SK-N-SH (cell line): ENCODE measurements at regions not wholly inside any gene's neighbourhood (a gene's known extent, or its start where the extent isn't known, plus 50 kb on each side); places are given as distances from the start of the nearest gene placed in this dataset.

ENCODE experiments used
- CTCF ChIA-PET: fragments of 300-600, 350-600 bp; formaldehyde crosslinking; extraction: SDS; loops from one replicate; lab custom pipeline; 2021; lab: Yijun Ruan, JAX
- POLR2A ChIA-PET: fragments of 350-600 bp; sonication (Branson Sonifier 250); formaldehyde crosslinking; extraction: SDS; loops from one replicate; lab custom pipeline; 2020; ENCODE audit warnings: antibody characterized with exemption, inconsistent platforms; lab: Yijun Ruan, JAX
- DNase-seq: peaks from one replicate; pipeline ENCODE4 v3.0.0; 2012
- H2AFZ ChIP-seq: fragments of 200-600 bp; sonication (generic); 2 replicates; pipeline ENCODE4 v1.8.1; 2016; ENCODE audit warnings: antibody characterized with exemption, mild to moderate bottlenecking, low read depth
- H3F3A ChIP-seq: fragments of 200-600 bp; sonication (generic); replicated peaks from 2 replicates; pipeline ENCODE3; 2016; ENCODE audit warnings: antibody characterized with exemption, mild to moderate bottlenecking; ENCODE audit not compliant: insufficient read depth
- H3K27ac ChIP-seq, 2 experiments: fragments of 200-500 bp in 1 of 2; fragments of 200-600 bp in 1 of 2; sonication (Bioruptor generic) in 1 of 2; sonication (generic), shearing (Covaris generic) in 1 of 2; 2 replicates each; pipeline versions ENCODE4 v1.5.1 to v1.6.1; 2014 to 2016; ENCODE audit warnings: low read depth in 2 of 2, inconsistent platforms in 1 of 2, low read length in 1 of 2, mild to moderate bottlenecking in 1 of 2, mixed read lengths in 1 of 2
- H3K27me3 ChIP-seq: fragments of 200-600 bp; sonication (generic), shearing (Covaris generic); 2 replicates; pipeline ENCODE4 v1.6.1; 2016; ENCODE audit warnings: mixed run types; ENCODE audit not compliant: insufficient read depth
- H3K36me3 ChIP-seq, 2 experiments: fragments of 200-500 bp in 1 of 2; fragments of 200-600 bp in 1 of 2; sonication (Bioruptor generic) in 1 of 2; sonication (generic) in 1 of 2; replicated peaks in 1 of 2; 2 replicates each; pipeline versions ENCODE3 to v1.5.1; 2014 to 2016; ENCODE audit warnings: low read length in 1 of 2, mild to moderate bottlenecking in 1 of 2; ENCODE audit not compliant: insufficient read depth in 2 of 2, control insufficient read depth in 1 of 2
- H3K4me1 ChIP-seq, 2 experiments: fragments of 200-500 bp in 1 of 2; fragments of 200-600 bp in 1 of 2; sonication (Bioruptor generic) in 1 of 2; sonication (generic), shearing (Covaris generic) in 1 of 2; 2 replicates each; pipeline versions ENCODE4 v1.5.1 to v1.6.1; 2014 to 2016; ENCODE audit warnings: low read depth in 1 of 2, low read length in 1 of 2, mixed run types in 1 of 2; ENCODE audit not compliant: insufficient read depth in 2 of 2, control insufficient read depth in 1 of 2
- H3K4me2 ChIP-seq: fragments of 200-600 bp; sonication (generic), shearing (Covaris generic); 2 replicates; pipeline ENCODE4 v1.6.1; 2017; ENCODE audit warnings: mixed run types
- H3K4me3 ChIP-seq, 2 experiments: fragments of 200-500 bp in 1 of 2; fragments of 200-600 bp in 1 of 2; sonication (Bioruptor generic) in 1 of 2; sonication (generic), shearing (Covaris generic) in 1 of 2; 2 replicates each; pipeline versions ENCODE4 v1.5.1 to v1.8.1; 2014 to 2016; ENCODE audit warnings: low read depth in 2 of 2, inconsistent platforms in 1 of 2, low read length in 1 of 2, mild to moderate bottlenecking in 1 of 2, mixed read lengths in 1 of 2, moderate library complexity in 1 of 2
- H3K79me2 ChIP-seq: fragments of 200-600 bp; sonication (generic); 2 replicates; pipeline ENCODE4 v1.8.1; 2017; ENCODE audit warnings: mild to moderate bottlenecking; ENCODE audit not compliant: insufficient read depth
- H3K9ac ChIP-seq: fragments of 200-600 bp; sonication (generic); 2 replicates; pipeline ENCODE4 v1.6.1; 2017; ENCODE audit warnings: mixed run types
- H3K9me2 ChIP-seq: fragments of 200-600 bp; sonication (generic); 2 replicates; pipeline ENCODE4 v1.6.1; 2017; ENCODE audit warnings: mixed run types
- H3K9me3 ChIP-seq: fragments of 200-600 bp; sonication (generic); 2 replicates; pipeline ENCODE4 v1.6.1; 2017; ENCODE audit warnings: mixed run types, mild to moderate bottlenecking, moderate library complexity
- H4K20me1 ChIP-seq: fragments of 200-600 bp; sonication (generic); 2 replicates; pipeline ENCODE4 v1.6.1; 2017; ENCODE audit warnings: mild to moderate bottlenecking, mixed run types; ENCODE audit not compliant: insufficient read depth
- CHD2 ChIP-seq: fragments of 150-350 bp; IDR thresholded peaks from 2 replicates; pipeline ENCODE4 v1.6.1; 2018; ENCODE audit warnings: low read length; ENCODE audit not compliant: partially characterized antibody
- ELF1 ChIP-seq: IDR thresholded peaks from 2 replicates; pipeline ENCODE4 v1.4.0; 2012
- EP300 ChIP-seq, 2 experiments: IDR thresholded peaks; 2 replicates each; pipeline versions ENCODE4 v1.4.0 to v1.6.1; 2012; ENCODE audit warnings: borderline replicate concordance in 1 of 2, low read depth in 1 of 2, low read length in 1 of 2
- EZH2phosphoT487 ChIP-seq: fragments of 200-600 bp; sonication (generic); IDR thresholded peaks from 2 replicates; pipeline ENCODE4 v1.6.1; 2017; ENCODE audit warnings: low read depth, mixed run types, mild to moderate bottlenecking, antibody characterized with exemption, moderate library complexity, borderline replicate concordance
- FOSL2 ChIP-seq: IDR thresholded peaks from 2 replicates; pipeline ENCODE4 v1.4.0; 2012; ENCODE audit warnings: low read depth, mild to moderate bottlenecking, moderate library complexity, borderline replicate concordance
- FOXM1 ChIP-seq: IDR thresholded peaks from 2 replicates; pipeline ENCODE4 v1.4.0; 2012; ENCODE audit warnings: low read depth, mild to moderate bottlenecking
- GABPA ChIP-seq: IDR thresholded peaks from 2 replicates; pipeline ENCODE4 v1.4.0; 2012; ENCODE audit warnings: low read depth, mild to moderate bottlenecking
- GATA2 ChIP-seq: sonication (generic); formaldehyde crosslinking; IDR thresholded peaks from 2 replicates; pipeline ENCODE4 v1.5.0; 2020; ENCODE audit warnings: mild to moderate bottlenecking, missing genetic modification reagents
- JUND ChIP-seq: IDR thresholded peaks from 2 replicates; pipeline ENCODE4 v1.4.0; 2012
- MEF2A ChIP-seq: IDR thresholded peaks from 2 replicates; pipeline ENCODE4 v1.4.0; 2012; ENCODE audit warnings: low read depth, borderline replicate concordance
- NFIC ChIP-seq: IDR thresholded peaks from 2 replicates; pipeline ENCODE4 v1.4.0; 2012; ENCODE audit warnings: borderline replicate concordance
- RAD21 ChIP-seq: IDR thresholded peaks from 2 replicates; pipeline ENCODE4 v1.6.1; 2012; ENCODE audit warnings: mild to moderate bottlenecking, low read length
- RCOR1 ChIP-seq: fragments of 150-350 bp; IDR thresholded peaks from 2 replicates; pipeline ENCODE4 v1.6.1; 2017; ENCODE audit warnings: antibody characterized with exemption, low read length
- RFX5 ChIP-seq: IDR thresholded peaks from 2 replicates; pipeline ENCODE4 v1.6.1; 2012; ENCODE audit warnings: mild to moderate bottlenecking, improper control_type of control experiment, low read length
- SIN3A ChIP-seq: IDR thresholded peaks from 2 replicates; pipeline ENCODE4 v1.6.1; 2012; ENCODE audit warnings: low read depth, mild to moderate bottlenecking, low read length, moderate library complexity, borderline replicate concordance
- SMC3 ChIP-seq: IDR thresholded peaks from 2 replicates; pipeline ENCODE4 v1.6.1; 2012; ENCODE audit warnings: low read depth, low read length, improper control_type of control experiment
- TAF1 ChIP-seq: IDR thresholded peaks from 2 replicates; pipeline ENCODE4 v1.6.1; 2012; ENCODE audit warnings: low read depth, mild to moderate bottlenecking, low read length, moderate library complexity, borderline replicate concordance
- TCF12 ChIP-seq: IDR thresholded peaks from 2 replicates; pipeline ENCODE4 v1.4.0; 2012
- USF2 ChIP-seq: fragments of 150-350 bp; IDR thresholded peaks from 2 replicates; pipeline ENCODE4 v1.6.1; 2017; ENCODE audit warnings: antibody characterized with exemption, low read length, low read depth, borderline replicate concordance
- ZBTB33 ChIP-seq: IDR thresholded peaks from 2 replicates; pipeline ENCODE4 v1.4.0; 2012; ENCODE audit warnings: low read depth, borderline replicate concordance
- WGBS: methylation state at CpG from one replicate; pipeline ENCODE4 v1.1.6; 2017; ENCODE audit warnings: low lambda C conversion rate; 5-methylcytosine and 5-hydroxymethylcytosine counted together

GRCh38 chr6:91708534-91708933 lies 1121.7 kb upstream of the MAP3K7 start:
- H3K27ac ChIP-seq = no peak overlapping the region
- H4K20me1 ChIP-seq = no peaks in the 10 kb centered on the region
- H3F3A ChIP-seq = no peaks in the 10 kb centered on the region
- H3K4me1 ChIP-seq = no peaks in the 10 kb centered on the region
- H3K9ac ChIP-seq = no peak overlapping the region
- H3K36me3 ChIP-seq = no peaks in the 10 kb centered on the region
- no peaks in the 10 kb centered on the region for H3K27me3 ChIP-seq
- H3K9me3 ChIP-seq = no peaks in the 10 kb centered on the region
- H3K4me2 ChIP-seq = no peak overlapping the region
- CTCF ChIA-PET = no interaction called here
- no peak overlapping the region for H3K4me3 ChIP-seq
- DNase-seq = no peak
- 40% methylated on average over 1 of the region's 1 CpG for WGBS
- no peak overlapping the region for H2AFZ ChIP-seq
- POLR2A ChIA-PET = no interaction called here
- H3K79me2 ChIP-seq = no peaks in the 10 kb centered on the region
- H3K9me2 ChIP-seq = no peaks in the 10 kb centered on the region
- TF ChIP-seq NFIC (no peak), USF2 (no peak), EZH2phosphoT487 (no peak), TCF12 (no peak), EP300 (IDR thresholded peaks at IDR 0.05; ENCODE audit: borderline replicate concordance in 1 of 2, low read depth in 1 of 2, low read length in 1 of 2) (no peak), RCOR1 (no peak), CHD2 (no peak), JUND (no peak), FOSL2 (no peak), ELF1 (no peak), RFX5 (no peak), ZBTB33 (no peak), SIN3A (no peak), TAF1 (no peak), SMC3 (no peak), FOXM1 (no peak), GABPA (no peak), MEF2A (no peak), RAD21 (no peak), GATA2 (CRISPR knock-in tag) (no peak)
- TF ChIP-seq, all 33 proteins: peak for 0
